IPS-NIHi7 (cell line): ENCODE measurements at regions not wholly inside any gene's neighbourhood (a gene's known extent, or its start where the extent isn't known, plus 50 kb on each side); places are given as distances from the start of the nearest gene placed in this dataset.
A peak's percentile ranks its signal among the peaks of the same experiment; 100 is the strongest.

ENCODE experiments used
- DNase-seq: peaks from one replicate; pipeline ENCODE4 v3.0.0; 2012; ENCODE audit warnings: mixed read lengths; ENCODE audit errors: extremely low spot score

GRCh38 chr20:17109307-17109706 lies 117.5 kb upstream of the PCSK2 start:
- DNase-seq, result no peak

- DNase-seq, result no peak
Observed at GRCh38 chr20:17128206-17128605, 98.6 kb upstream of the PCSK2 start.

- peak; percentile 16 for DNase-seq
Observed at GRCh38 chr20:17129089-17129488, 97.8 kb upstream of the PCSK2 start.

GRCh38 chr20:17137692-17138091 lies 89.1 kb upstream of the PCSK2 start:
- DNase-seq, result no peak

- DNase-seq, result no peak
Observed at GRCh38 chr20:17138237-17138636, 88.6 kb upstream of the PCSK2 start.

- DNase-seq, result no peak
Observed at GRCh38 chr20:17140894-17141293, 85.9 kb upstream of the PCSK2 start.

- DNase-seq, result no peak
Observed at GRCh38 chr20:17141568-17141967, 85.3 kb upstream of the PCSK2 start.

GRCh38 chr20:17142666-17143065 lies 84.2 kb upstream of the PCSK2 start:
- DNase-seq, result no peak

GRCh38 chr20:17150858-17151257 lies 76.0 kb upstream of the PCSK2 start:
- DNase-seq, result no peak

- DNase-seq, result no peak
Observed at GRCh38 chr20:17155401-17155800, 71.4 kb upstream of the PCSK2 start.

- DNase-seq, result no peak
Observed at GRCh38 chr20:17158701-17159100, 68.1 kb upstream of the PCSK2 start.

- no peak for DNase-seq
Observed at GRCh38 chr20:17161673-17162481, 65.0 kb upstream of the PCSK2 start.

- DNase-seq, result no peak
Observed at GRCh38 chr20:17168026-17168612, 58.7 kb upstream of the PCSK2 start.

GRCh38 chr20:17169585-17170136 lies 57.2 kb upstream of the PCSK2 start:
- DNase-seq, result no peak

GRCh38 chr20:17171746-17172280 lies 55.0 kb upstream of the PCSK2 start:
- DNase-seq, result no peak

GRCh38 chr20:17172836-17173516 lies 53.9 kb upstream of the PCSK2 start:
- no peak for DNase-seq
